HEK293 (cell line): ENCODE measurements at regions not wholly inside any gene's neighbourhood (a gene's known extent, or its start where the extent isn't known, plus 50 kb on each side); places are given as distances from the start of the nearest gene placed in this dataset.

Source experiments
- CTCF ChIA-PET: fragments of 350-600 bp; formaldehyde crosslinking; extraction: SDS; loops from one replicate; lab custom pipeline; 2021; ENCODE audit warnings: antibody characterized with exemption; lab: Yijun Ruan, JAX
- POLR2A ChIA-PET: fragments of 300-600 bp; formaldehyde crosslinking; extraction: SDS; loops from one replicate; lab custom pipeline; 2020; ENCODE audit warnings: antibody characterized with exemption, inconsistent platforms; lab: Yijun Ruan, JAX
- H3K27ac ChIP-seq: fragments of 200-500 bp; sonication (Bioruptor generic); 2 replicates; pipeline ENCODE4 v1.5.1; 2014; ENCODE audit warnings: low read depth, low read length, control low read depth, inconsistent platforms; ENCODE audit errors: extremely low read depth
- H3K36me3 ChIP-seq, 2 experiments: fragments of 200-500 bp in 1 of 2; sonication (Bioruptor generic) in 1 of 2; 1 replicate in 1 of 2; 2 replicates in 1 of 2; pipeline ENCODE4 v1.5.1; 2014 to 2017; ENCODE audit warnings: inconsistent platforms in 2 of 2, low read length in 2 of 2; ENCODE audit not compliant: control insufficient read depth in 2 of 2, insufficient read depth in 1 of 2
- H3K4me1 ChIP-seq: fragments of 200-500 bp; sonication (Bioruptor generic); 2 replicates; pipeline ENCODE4 v1.5.1; 2014; ENCODE audit warnings: mild to moderate bottlenecking, low read length, inconsistent platforms; ENCODE audit not compliant: control insufficient read depth, insufficient read depth
- H3K4me3 ChIP-seq: 2 replicates; pipeline ENCODE4 v1.5.1; 2011; ENCODE audit warnings: low read depth, mild to moderate bottlenecking, control low read depth, low read length, moderate library complexity
- H3K9me3 ChIP-seq: fragments of 200-500 bp; sonication (Bioruptor generic); 2 replicates; pipeline ENCODE4 v1.5.1; 2014; ENCODE audit warnings: low read depth, low read length, inconsistent platforms; ENCODE audit not compliant: control insufficient read depth, insufficient read depth
- EGR2 ChIP-seq: fragments of 450-650 bp; formaldehyde crosslinking; IDR thresholded peaks from 2 replicates; pipeline ENCODE4 v1.5.1; 2016; ENCODE audit warnings: low read depth, missing biosample characterization, missing genetic modification characterization
- GLI4 ChIP-seq: fragments of 450-650 bp; formaldehyde crosslinking; IDR thresholded peaks from 2 replicates; pipeline ENCODE4 v1.5.1; 2016; ENCODE audit warnings: missing biosample characterization, missing genetic modification characterization
- HIC1 ChIP-seq: fragments of 450-650 bp; formaldehyde crosslinking; IDR thresholded peaks from 2 replicates; pipeline ENCODE4 v1.5.1; 2016; ENCODE audit warnings: missing biosample characterization, missing genetic modification characterization
- MEIS1 ChIP-seq: sonication (generic); formaldehyde crosslinking; IDR thresholded peaks from 2 replicates; pipeline ENCODE4 v1.8.1; 2022; ENCODE audit warnings: missing genetic modification reagents, mild to moderate bottlenecking, borderline replicate concordance
- PRDM1 ChIP-seq: fragments of 450-650 bp; formaldehyde crosslinking; IDR thresholded peaks from 2 replicates; pipeline ENCODE4; 2016; ENCODE audit warnings: missing biosample characterization, missing genetic modification characterization
- REST ChIP-seq: fragments of 450-650 bp; formaldehyde crosslinking; IDR thresholded peaks from 2 replicates; pipeline ENCODE4 v1.5.1; 2016; ENCODE audit warnings: missing biosample characterization, missing genetic modification characterization
- ZBTB48 ChIP-seq: fragments of 450-650 bp; formaldehyde crosslinking; IDR thresholded peaks from 2 replicates; pipeline ENCODE4 v1.5.1; 2016; ENCODE audit warnings: missing biosample characterization, missing genetic modification characterization
- ZFP69B ChIP-seq: fragments of 450-650 bp; formaldehyde crosslinking; IDR thresholded peaks from 2 replicates; pipeline ENCODE4 v1.5.1; 2016; ENCODE audit warnings: missing biosample characterization, missing genetic modification characterization
- ZNF16 ChIP-seq: fragments of 450-650 bp; formaldehyde crosslinking; IDR thresholded peaks from 2 replicates; pipeline ENCODE4 v1.5.1; 2016; ENCODE audit warnings: low read depth, missing biosample characterization, missing genetic modification characterization
- ZNF169 ChIP-seq: fragments of 450-650 bp; formaldehyde crosslinking; IDR thresholded peaks from 2 replicates; pipeline ENCODE4 v1.5.1; 2016; ENCODE audit warnings: missing biosample characterization, missing genetic modification characterization
- ZNF2 ChIP-seq: fragments of 450-650 bp; formaldehyde crosslinking; IDR thresholded peaks from 2 replicates; pipeline ENCODE4 v1.5.1; 2016; ENCODE audit warnings: missing biosample characterization, missing genetic modification characterization
- ZNF24 ChIP-seq: fragments of 450-650 bp; formaldehyde crosslinking; IDR thresholded peaks from 2 replicates; pipeline ENCODE4 v1.5.1; 2016; ENCODE audit warnings: missing biosample characterization, missing genetic modification characterization
- ZNF280D ChIP-seq: fragments of 450-650 bp; formaldehyde crosslinking; IDR thresholded peaks from 2 replicates; pipeline ENCODE4 v1.5.1; 2016; ENCODE audit warnings: missing biosample characterization, missing genetic modification characterization
- ZNF292 ChIP-seq: fragments of 450-650 bp; formaldehyde crosslinking; IDR thresholded peaks from 2 replicates; pipeline ENCODE4 v1.5.1; 2016; ENCODE audit warnings: low read depth, missing biosample characterization, missing genetic modification characterization, borderline replicate concordance
- ZNF423 ChIP-seq: fragments of 450-650 bp; formaldehyde crosslinking; IDR thresholded peaks from 2 replicates; pipeline ENCODE4 v1.5.1; 2016; ENCODE audit warnings: missing biosample characterization, missing genetic modification characterization
- ZNF449 ChIP-seq: fragments of 450-650 bp; formaldehyde crosslinking; IDR thresholded peaks from 2 replicates; pipeline ENCODE4 v1.5.1; 2017; ENCODE audit warnings: missing biosample characterization, mild to moderate bottlenecking, missing genetic modification characterization, moderate library complexity
- ZNF473 ChIP-seq: fragments of 450-650 bp; formaldehyde crosslinking; IDR thresholded peaks from 2 replicates; pipeline ENCODE4 v1.5.1; 2017; ENCODE audit warnings: missing biosample characterization, missing genetic modification characterization
- ZNF529 ChIP-seq: fragments of 450-650 bp; formaldehyde crosslinking; IDR thresholded peaks from 2 replicates; pipeline ENCODE4 v1.5.1; 2017; ENCODE audit warnings: missing genetic modification characterization, missing biosample characterization; ENCODE audit not compliant: insufficient replicate concordance
- ZNF626 ChIP-seq: fragments of 450-650 bp; sonication (Bioruptor Pico); formaldehyde crosslinking; IDR thresholded peaks from 2 replicates; pipeline ENCODE4 v1.5.1; 2018; ENCODE audit warnings: missing biosample characterization, missing genetic modification characterization, inconsistent platforms
- ZNF645 ChIP-seq: fragments of 450-650 bp; formaldehyde crosslinking; IDR thresholded peaks from 2 replicates; pipeline ENCODE4; 2016; ENCODE audit warnings: missing biosample characterization, missing genetic modification characterization
- ZNF654 ChIP-seq: fragments of 450-650 bp; formaldehyde crosslinking; IDR thresholded peaks from 2 replicates; pipeline ENCODE4 v1.5.1; 2016; ENCODE audit warnings: low read depth, missing biosample characterization, missing genetic modification characterization

GRCh38 chr11:8759634-8760033, 77.0 kb downstream of the RPL27A start:
- Histone ChIP-seq H3K4me1 (no peaks in the 10 kb centered on the region), H3K9me3 (no peaks in the 10 kb centered on the region), H3K27ac (no peak overlapping the region), H3K4me3 (no peak overlapping the region), H3K36me3 (no peaks in the 10 kb centered on the region)
- ChIA-PET CTCF (no interaction called here), POLR2A (interaction anchor here (0.6 kb wide), 1 partner anchor 1139 kb away, joined by 4 read pairs; no protein-coding TSS in a partner anchor)
- TF ChIP-seq ZFP69B (no peak), ZNF654 (no peak), GLI4 (tag by site-specific recombination) (no peak), ZNF292 (tag by site-specific recombination) (no peak), ZNF169 (no peak), REST (tag by site-specific recombination) (no peak), ZNF529 (tag by site-specific recombination) (no peak)

- CTCF ChIA-PET: no interaction called here
- Histone ChIP-seq H3K4me3 (no peak overlapping the region), H3K36me3 (no peaks in the 10 kb centered on the region), H3K27ac (no peak overlapping the region), H3K4me1 (no peaks in the 10 kb centered on the region), H3K9me3 (no peaks in the 10 kb centered on the region)
- TF ChIP-seq ZNF2 (tag by site-specific recombination): no peak
- TF ChIP-seq EGR2 (tag by site-specific recombination): no peak
- no peak for TF ChIP-seq ZNF16
- no peak for TF ChIP-seq PRDM1 (tag by site-specific recombination)
- TF ChIP-seq ZNF626: no peak
- no peak for TF ChIP-seq MEIS1 (CRISPR knock-in tag)
- TF ChIP-seq ZNF24: no peak
- TF ChIP-seq HIC1: no peak
- TF ChIP-seq ZNF423 (tag by site-specific recombination): no peak
- no peak for TF ChIP-seq ZNF449 (tag by site-specific recombination)
- TF ChIP-seq ZBTB48 (tag by site-specific recombination): no peak
- TF ChIP-seq ZNF645 (tag by site-specific recombination): no peak
- TF ChIP-seq ZNF473 (tag by site-specific recombination): no peak
- TF ChIP-seq ZNF280D (tag by site-specific recombination): no peak
- POLR2A ChIA-PET: no interaction called here
These were observed 78.3 kb downstream of the RPL27A start for GRCh38 chr11:8760896-8761295.
